MCF 10A (cell line): ENCODE measurements at regions not wholly inside any gene's neighbourhood (a gene's known extent, or its start where the extent isn't known, plus 50 kb on each side); places are given as distances from the start of the nearest gene placed in this dataset.

Experiments
- BruUV-seq: library from RNA; stranded (reverse); fragments of 400-500 nt; replicated peaks from 2 replicates; lab custom pipeline; 2021; lab: Mats Ljungman, UMichigan
- CTCF ChIA-PET: fragments of 300-600 bp; sonication (Branson Sonifier 250); formaldehyde crosslinking; extraction: SDS; loops from one replicate; lab custom pipeline; 2021; ENCODE audit warnings: antibody characterized with exemption, inconsistent platforms; lab: Yijun Ruan, JAX
- POLR2A ChIA-PET: fragments of 300-600, 350-650 bp; sonication (Branson Sonifier 250); formaldehyde crosslinking; extraction: SDS; loops from one replicate; lab custom pipeline; 2020; ENCODE audit warnings: antibody characterized with exemption, inconsistent platforms; lab: Yijun Ruan, JAX
- DNase-seq: peaks from one replicate; pipeline ENCODE4 v3.0.0-alpha.2; 2018; ENCODE audit not compliant: unreplicated experiment
- H3K27ac Mint-ChIP-seq: one replicate; pipeline ENCODE4 v1.8.0; 2022; ENCODE audit warnings: mild to moderate bottlenecking, low read depth, mixed read lengths; ENCODE audit not compliant: unreplicated experiment
- H3K27me3 Mint-ChIP-seq: one replicate; pipeline ENCODE4 v1.8.0; 2022; ENCODE audit warnings: mixed read lengths; ENCODE audit not compliant: insufficient read depth, unreplicated experiment
- H3K36me3 Mint-ChIP-seq: one replicate; pipeline ENCODE4 v1.8.0; 2022; ENCODE audit warnings: mild to moderate bottlenecking, moderate library complexity, mixed read lengths; ENCODE audit not compliant: insufficient read depth, unreplicated experiment
- H3K4me1 Mint-ChIP-seq: one replicate; pipeline ENCODE4 v1.8.0; 2022; ENCODE audit warnings: mixed read lengths; ENCODE audit not compliant: insufficient read depth, unreplicated experiment
- H3K4me3 Mint-ChIP-seq: one replicate; pipeline ENCODE4 v1.8.0; 2022; ENCODE audit warnings: mild to moderate bottlenecking, moderate library complexity, mixed read lengths; ENCODE audit not compliant: unreplicated experiment
- H3K9me3 Mint-ChIP-seq: one replicate; pipeline ENCODE4 v1.8.0; 2022; ENCODE audit warnings: mixed read lengths; ENCODE audit not compliant: unreplicated experiment
- intact Hi-C: fragments of 100-400 bp; cut with micrococcal nuclease; formaldehyde crosslinking; loops from 2 replicates; pipeline ENCODE4 v1.14.1; 2022
- TF ChIP-seq, protein P1 (sequence below): fragments of 200-600 bp; IDR thresholded peaks from one replicate; pipeline ENCODE4 v1.8.0; 2022; ENCODE audit warnings: antibody characterized with exemption, mild to moderate bottlenecking; ENCODE audit not compliant: unreplicated experiment

DNA sequence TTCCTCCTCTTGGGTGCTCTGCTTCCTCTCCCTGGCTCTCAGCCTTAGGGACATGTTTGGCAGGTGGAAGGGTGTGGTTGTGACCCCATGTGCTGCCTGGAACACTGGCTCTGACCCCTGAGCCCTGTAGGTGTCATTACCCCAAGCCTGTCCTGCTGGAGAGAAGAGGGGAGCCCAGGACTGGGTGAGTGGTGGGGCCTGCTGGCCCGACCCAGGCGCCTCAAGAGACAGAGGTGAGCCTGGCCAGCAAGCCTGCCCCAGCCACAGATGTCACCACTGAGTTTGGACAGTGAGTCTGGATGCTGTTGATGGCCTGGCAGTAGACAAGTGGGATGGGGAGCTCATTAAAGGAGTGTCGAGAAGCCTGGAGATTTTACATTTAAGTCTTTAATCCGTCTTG is 1112.2 kb downstream of the BRD1 start:
- Mint-ChIP-seq H3K36me3 (peaks cover 4% of the 10 kb centered on the region), H3K27ac (no peak overlapping the region), H3K4me3 (no peak overlapping the region), H3K4me1 (no peaks in the 10 kb centered on the region), H3K27me3 (no peaks in the 10 kb centered on the region), H3K9me3 (peaks cover 25% of the 10 kb centered on the region)
- POLR2A ChIA-PET = no interaction called here
- no TSS peak for BruUV-seq
- CTCF ChIA-PET = no interaction called here
- intact Hi-C loops = no loop called here
- no peak for DNase-seq
- TF ChIP-seq, protein P1, sequence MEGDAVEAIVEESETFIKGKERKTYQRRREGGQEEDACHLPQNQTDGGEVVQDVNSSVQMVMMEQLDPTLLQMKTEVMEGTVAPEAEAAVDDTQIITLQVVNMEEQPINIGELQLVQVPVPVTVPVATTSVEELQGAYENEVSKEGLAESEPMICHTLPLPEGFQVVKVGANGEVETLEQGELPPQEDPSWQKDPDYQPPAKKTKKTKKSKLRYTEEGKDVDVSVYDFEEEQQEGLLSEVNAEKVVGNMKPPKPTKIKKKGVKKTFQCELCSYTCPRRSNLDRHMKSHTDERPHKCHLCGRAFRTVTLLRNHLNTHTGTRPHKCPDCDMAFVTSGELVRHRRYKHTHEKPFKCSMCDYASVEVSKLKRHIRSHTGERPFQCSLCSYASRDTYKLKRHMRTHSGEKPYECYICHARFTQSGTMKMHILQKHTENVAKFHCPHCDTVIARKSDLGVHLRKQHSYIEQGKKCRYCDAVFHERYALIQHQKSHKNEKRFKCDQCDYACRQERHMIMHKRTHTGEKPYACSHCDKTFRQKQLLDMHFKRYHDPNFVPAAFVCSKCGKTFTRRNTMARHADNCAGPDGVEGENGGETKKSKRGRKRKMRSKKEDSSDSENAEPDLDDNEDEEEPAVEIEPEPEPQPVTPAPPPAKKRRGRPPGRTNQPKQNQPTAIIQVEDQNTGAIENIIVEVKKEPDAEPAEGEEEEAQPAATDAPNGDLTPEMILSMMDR = no peak

DNA sequence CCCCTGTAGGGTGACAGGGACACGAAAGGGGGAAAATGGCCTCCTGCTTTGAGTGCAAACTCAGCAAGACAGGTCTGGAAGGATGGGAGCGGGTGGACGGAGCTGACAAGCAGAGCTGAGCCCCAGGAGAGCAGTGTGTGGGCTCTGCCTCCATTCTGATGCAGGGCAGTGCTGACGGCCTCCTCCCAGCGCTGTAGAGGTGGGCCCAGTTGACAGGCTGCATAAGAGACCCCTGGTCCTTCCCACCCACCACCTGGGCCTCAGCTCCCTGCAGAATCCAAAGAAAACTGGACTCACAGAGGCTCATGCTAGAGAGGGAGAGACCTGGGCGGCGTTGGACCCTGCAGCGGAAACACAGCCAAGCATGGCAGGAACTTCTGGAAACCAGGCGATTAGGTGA is 1113.4 kb downstream of the BRD1 start:
- TF ChIP-seq, protein P1 = no peak

DNA sequence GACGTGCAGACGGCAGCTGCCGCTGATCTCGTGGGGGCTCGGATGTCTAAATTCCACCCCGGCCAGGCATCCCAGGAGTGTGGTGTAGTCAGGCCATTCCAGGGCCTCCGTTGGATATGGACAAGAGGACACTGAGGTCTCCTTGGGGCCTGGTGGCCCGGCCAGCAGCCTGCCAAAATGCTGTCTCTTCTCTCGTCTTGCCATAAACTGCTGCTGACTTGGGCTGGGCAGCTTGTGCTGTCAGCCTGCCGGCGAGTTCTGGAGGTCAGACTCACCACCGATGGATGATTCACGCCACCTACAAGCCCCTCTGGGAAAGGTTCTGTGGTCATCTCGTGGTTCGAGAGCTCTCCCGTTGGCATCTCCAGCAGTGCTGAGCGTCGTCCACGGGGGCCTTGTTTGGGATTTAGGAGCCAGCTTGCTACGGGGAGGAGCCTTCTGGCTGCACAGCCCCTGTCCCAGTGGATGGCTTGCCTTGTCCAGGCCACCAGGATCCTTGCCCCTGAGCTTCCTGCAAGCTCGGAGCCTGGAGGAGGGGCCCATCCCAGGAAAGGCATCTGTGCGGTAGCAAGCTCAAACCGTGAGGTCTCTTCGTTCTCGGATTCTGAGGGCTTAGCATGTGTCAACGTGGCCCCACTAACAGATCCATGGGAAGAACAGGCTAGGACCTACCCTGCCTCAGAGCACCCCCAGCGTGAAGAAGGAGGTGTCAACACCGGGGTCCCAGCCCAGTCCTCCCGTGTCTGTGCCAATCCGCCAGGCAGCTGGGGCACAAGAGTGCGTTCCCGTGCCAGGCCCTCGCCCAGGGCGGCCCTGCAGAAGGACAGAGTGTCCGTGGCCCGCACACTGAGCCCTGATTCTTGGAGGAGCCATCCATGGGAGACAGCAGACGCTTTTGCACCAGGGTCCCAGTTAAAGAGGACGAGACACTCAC is 1114.1 kb downstream of the BRD1 start:
- TF ChIP-seq, protein P1 = no peak
- Mint-ChIP-seq H3K36me3 (peaks cover 4% of the 10 kb centered on the region), H3K4me3 (no peak overlapping the region), H3K27ac (no peak overlapping the region), H3K27me3 (no peaks in the 10 kb centered on the region), H3K4me1 (no peaks in the 10 kb centered on the region), H3K9me3 (peaks cover 25% of the 10 kb centered on the region)
- ChIA-PET CTCF (no interaction called here), POLR2A (no interaction called here)
- intact Hi-C loops = no loop called here
- no TSS peak for BruUV-seq
- DNase-seq = no peak

More for the DNA sequence above, 1113.4 kb downstream of the BRD1 start:
- CTCF ChIA-PET = no interaction called here
- Mint-ChIP-seq H3K4me3 (no peak overlapping the region), H3K9me3 (peaks cover 25% of the 10 kb centered on the region), H3K27ac (no peak overlapping the region), H3K4me1 (no peaks in the 10 kb centered on the region), H3K27me3 (no peaks in the 10 kb centered on the region), H3K36me3 (peaks cover 4% of the 10 kb centered on the region)
- DNase-seq = no peak
- intact Hi-C loops = no loop called here
- no TSS peak for BruUV-seq
- POLR2A ChIA-PET = no interaction called here

DNA sequence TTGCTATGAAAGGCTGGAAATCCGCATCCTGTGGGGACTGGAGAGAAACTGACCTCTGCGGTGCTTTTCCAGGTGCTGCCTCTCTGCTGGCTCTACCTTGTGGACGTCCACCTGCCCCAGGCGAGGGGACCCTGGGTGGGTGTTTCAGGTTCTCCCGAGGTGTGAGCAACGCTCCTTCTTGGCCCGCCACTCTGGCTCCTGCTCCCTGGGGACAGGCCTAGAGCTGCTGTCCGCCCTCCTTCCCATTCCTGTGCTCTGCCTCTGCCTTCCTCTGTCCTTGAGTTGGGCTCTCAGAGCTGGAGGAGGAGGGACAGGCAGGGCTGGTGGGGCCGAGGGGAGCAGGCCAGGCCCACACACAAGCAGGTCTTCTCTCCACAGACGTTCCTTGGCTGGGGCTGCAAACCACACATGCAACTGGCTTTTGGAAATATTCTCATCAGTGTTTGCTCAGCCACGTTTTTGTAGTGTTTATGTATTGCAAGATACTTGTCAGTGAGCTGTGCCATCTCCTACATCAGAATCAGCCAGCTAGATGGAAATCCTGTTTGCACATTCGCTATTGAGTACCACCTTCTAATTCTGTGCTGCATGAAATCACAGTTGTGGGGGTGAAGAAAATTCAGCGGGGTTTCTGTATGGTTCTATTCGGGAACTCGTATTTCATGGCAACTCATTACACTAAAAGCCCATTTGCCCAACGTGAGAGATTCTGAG is 1115.0 kb downstream of the BRD1 start:
- TF ChIP-seq, protein P1 = no peak
- peaks cover 24% of the 10 kb centered on the region for H3K9me3 Mint-ChIP-seq
- no peak for DNase-seq
- H3K27ac Mint-ChIP-seq = no peak overlapping the region
- POLR2A ChIA-PET = no interaction called here
- CTCF ChIA-PET = no interaction called here
- peaks cover 4% of the 10 kb centered on the region for H3K36me3 Mint-ChIP-seq
- no peak overlapping the region for H3K4me3 Mint-ChIP-seq
- H3K4me1 Mint-ChIP-seq = no peaks in the 10 kb centered on the region
- intact Hi-C loops = no loop called here
- no TSS peak for BruUV-seq
- H3K27me3 Mint-ChIP-seq = no peaks in the 10 kb centered on the region
